CD4-positive, alpha-beta memory T cell (primary cell): ENCODE measurements at regions not wholly inside any gene's neighbourhood (a gene's known extent, or its start where the extent isn't known, plus 50 kb on each side); places are given as distances from the start of the nearest gene placed in this dataset.

Experiments
- CTCF ChIA-PET: fragments of 350-600 bp; sonication (Branson Sonifier 250); formaldehyde crosslinking; loops from one replicate; lab custom pipeline; 2021; ENCODE audit warnings: inconsistent platforms; ENCODE audit not compliant: partially characterized antibody; lab: Charles Lee
- POLR2A ChIA-PET: fragments of 350-600 bp; sonication (Branson Sonifier 250); formaldehyde crosslinking; loops from one replicate; lab custom pipeline; 2021; ENCODE audit not compliant: partially characterized antibody; lab: Charles Lee
- DNase-seq, 5 donors: peaks; one replicate each; pipeline versions ENCODE4 v3.0.0 to v3.0.0-alpha.2; 2020 to 2022; ENCODE audit warnings: mixed read lengths in 1 of 5
- H3K27ac ChIP-seq: one replicate; pipeline ENCODE4 v1.7.0; 2013; ENCODE audit warnings: low read depth, low read length
- H3K27me3 ChIP-seq: 2 replicates; pipeline ENCODE4 v1.7.0; 2013; ENCODE audit warnings: mild to moderate bottlenecking, low read length, moderate library complexity; ENCODE audit not compliant: insufficient read depth
- H3K36me3 ChIP-seq: 2 replicates; pipeline ENCODE4 v1.7.0; 2013; ENCODE audit warnings: mild to moderate bottlenecking, low read length, moderate library complexity; ENCODE audit not compliant: insufficient read depth
- H3K4me1 ChIP-seq: 2 replicates; pipeline ENCODE4 v1.7.0; 2013; ENCODE audit warnings: mild to moderate bottlenecking, low read length, moderate library complexity; ENCODE audit not compliant: insufficient read depth
- H3K4me3 ChIP-seq, 2 donors: one replicate each; pipeline ENCODE4 v1.7.0; 2013; ENCODE audit warnings: low read length in 2 of 2, mild to moderate bottlenecking in 1 of 2
- H3K9me3 ChIP-seq, 2 donors: one replicate each; pipeline ENCODE4 v1.7.0; 2013; ENCODE audit warnings: low read length in 2 of 2, control low read depth in 1 of 2; ENCODE audit not compliant: control insufficient read depth in 1 of 2
- H3K27ac Mint-ChIP-seq, 7 donors: one replicate each; pipeline ENCODE4 v1.8.0; 2020 to 2021; ENCODE audit warnings: mixed read lengths in 7 of 7, mild to moderate bottlenecking in 6 of 7, inconsistent platforms in 3 of 7, moderate library complexity in 3 of 7
- H3K27me3 Mint-ChIP-seq, 2 donors: one replicate each; pipeline ENCODE4 v1.8.0; 2020 to 2021; ENCODE audit warnings: mixed read lengths in 2 of 2
- H3K36me3 Mint-ChIP-seq, 2 donors: one replicate each; pipeline ENCODE4 v1.8.0; 2020 to 2021; ENCODE audit warnings: mixed read lengths in 2 of 2, inconsistent platforms in 1 of 2, mild to moderate bottlenecking in 1 of 2
- H3K4me1 Mint-ChIP-seq, 4 donors: one replicate each; pipeline ENCODE4 v1.8.0; 2020 to 2021; ENCODE audit warnings: mixed read lengths in 4 of 4, mild to moderate bottlenecking in 1 of 4
- H3K4me3 Mint-ChIP-seq, 8 donors: one replicate each; pipeline ENCODE4 v1.8.0; 2020 to 2021; ENCODE audit warnings: mixed read lengths in 8 of 8, mild to moderate bottlenecking in 7 of 8, moderate library complexity in 6 of 8, inconsistent platforms in 3 of 8
- H3K9me3 Mint-ChIP-seq, 8 donors: one replicate each; pipeline ENCODE4 v1.8.0; 2020 to 2021; ENCODE audit warnings: mixed read lengths in 8 of 8, mild to moderate bottlenecking in 5 of 8, inconsistent platforms in 3 of 8, moderate library complexity in 1 of 8
- intact Hi-C: fragments of 100-400 bp; cut with micrococcal nuclease; formaldehyde crosslinking; loops from one replicate; pipeline ENCODE4 v1.15.1; 2023

DNA sequence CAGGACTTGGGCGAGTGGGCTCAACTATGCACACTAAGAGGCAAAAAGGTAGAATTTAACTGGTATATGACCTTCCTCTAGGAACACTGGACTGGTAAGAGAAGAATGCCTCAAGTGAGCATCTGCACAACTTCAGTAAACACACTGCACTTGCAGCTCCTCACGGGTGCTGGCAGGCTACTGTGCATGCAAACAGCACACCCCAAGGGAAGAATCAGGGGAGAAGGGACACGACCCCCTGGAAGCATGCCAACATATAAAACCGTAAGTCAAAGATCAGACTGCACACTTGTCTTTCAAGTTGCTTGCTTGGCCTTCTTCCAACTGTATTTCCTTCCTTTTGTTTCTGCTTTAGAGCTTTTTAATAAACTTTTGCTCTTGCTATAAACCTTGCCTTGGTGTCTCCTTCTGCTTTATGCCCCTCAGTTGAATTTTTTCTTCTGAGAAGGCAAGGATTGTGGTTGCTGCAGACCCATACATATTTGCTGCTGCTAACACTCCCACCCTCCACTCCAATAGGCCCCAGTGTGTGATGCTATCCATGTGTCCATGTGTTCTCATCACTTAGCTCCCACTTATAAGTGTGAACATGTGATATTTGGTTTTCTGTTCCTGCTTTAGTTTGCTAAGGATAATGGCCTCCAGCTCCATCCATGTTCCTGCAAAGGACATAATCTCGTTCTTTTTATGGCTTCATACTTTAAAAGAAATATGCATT lies 263.7 kb upstream of the SPOPL start:
- H3K27ac Mint-ChIP-seq = no peak overlapping the region
- no peaks in the 10 kb centered on the region for H3K36me3 Mint-ChIP-seq
- H3K4me3 Mint-ChIP-seq = no peak overlapping the region
- H3K4me1 Mint-ChIP-seq = no peaks in the 10 kb centered on the region
- POLR2A ChIA-PET = no interaction called here
- intact Hi-C loops = no loop called here
- DNase-seq = no peak
- CTCF ChIA-PET = no interaction called here
- Histone ChIP-seq H3K36me3 (no peaks in the 10 kb centered on the region), H3K9me3 (no peaks in the 10 kb centered on the region), H3K27me3 (no peaks in the 10 kb centered on the region), H3K4me3 (no peak overlapping the region), H3K27ac (no peak overlapping the region), H3K4me1 (no peaks in the 10 kb centered on the region)
- peaks cover 0 to 3% of the 10 kb centered on the region in 2 donors for H3K27me3 Mint-ChIP-seq
- H3K9me3 Mint-ChIP-seq = peaks cover 0 to 11% (median 5%) of the 10 kb centered on the region in 8 donors

DNA sequence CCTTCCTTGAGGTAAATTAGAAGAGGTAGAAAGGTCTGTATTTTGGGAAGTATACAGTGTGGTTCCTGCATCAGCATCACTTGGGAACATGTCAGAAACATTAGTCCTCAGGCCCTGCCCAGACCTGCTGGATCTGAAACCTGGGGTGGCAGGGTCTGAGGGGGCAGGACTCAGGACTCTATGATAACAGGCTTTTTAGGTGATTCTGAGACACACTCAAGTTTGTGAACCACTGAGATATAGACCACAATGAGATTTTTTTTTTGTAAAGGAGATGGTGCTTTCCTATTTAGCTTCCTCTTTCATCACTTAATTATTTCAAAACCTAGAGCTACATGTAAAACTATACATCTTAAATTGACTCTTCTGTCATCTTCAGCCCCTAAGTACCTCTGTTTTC lies 262.7 kb upstream of the SPOPL start:
- DNase-seq = no peak
- Histone ChIP-seq H3K9me3 (no peaks in the 10 kb centered on the region), H3K4me1 (no peaks in the 10 kb centered on the region), H3K36me3 (no peaks in the 10 kb centered on the region), H3K27me3 (no peaks in the 10 kb centered on the region), H3K27ac (no peak overlapping the region), H3K4me3 (no peak overlapping the region)
- no peaks in the 10 kb centered on the region for H3K4me1 Mint-ChIP-seq
- intact Hi-C loops = no loop called here
- H3K27ac Mint-ChIP-seq = no peak overlapping the region
- ChIA-PET POLR2A (no interaction called here), CTCF (no interaction called here)
- H3K4me3 Mint-ChIP-seq = no peak overlapping the region
- H3K9me3 Mint-ChIP-seq = peaks cover 0 to 8% (median 5%) of the 10 kb centered on the region in 8 donors
- no peaks in the 10 kb centered on the region for H3K36me3 Mint-ChIP-seq
- peaks cover 0 to 3% of the 10 kb centered on the region in 2 donors for H3K27me3 Mint-ChIP-seq

DNA sequence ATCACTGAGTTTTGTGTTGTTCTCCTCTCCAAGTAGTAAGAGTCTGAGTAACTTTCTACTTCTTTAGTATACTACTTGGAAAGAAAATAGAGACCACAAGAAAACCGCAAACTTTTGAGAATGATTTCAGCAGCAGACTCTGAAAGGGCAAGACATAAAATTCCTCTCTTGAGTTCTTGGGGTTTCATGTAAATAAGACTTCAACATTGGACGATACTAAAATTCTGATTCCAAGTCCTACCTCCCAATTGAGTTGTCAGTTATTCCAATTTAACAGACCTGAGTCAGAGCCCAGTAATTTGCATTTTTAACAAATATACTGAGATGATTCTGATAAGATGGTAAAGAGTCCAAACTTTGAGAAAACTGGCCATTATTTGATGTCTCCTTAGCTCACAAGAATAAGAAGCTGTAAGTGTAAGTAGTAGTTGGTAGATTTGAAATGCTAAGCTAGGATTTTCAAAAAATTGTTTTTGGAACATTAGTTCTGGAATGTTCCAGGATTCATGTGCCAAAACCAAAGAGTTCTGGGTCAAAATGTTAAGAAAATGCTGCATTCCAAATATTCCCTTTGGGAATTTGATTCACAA lies 261.6 kb upstream of the SPOPL start:
- no peak overlapping the region for H3K27ac ChIP-seq
- POLR2A ChIA-PET = no interaction called here

DNA sequence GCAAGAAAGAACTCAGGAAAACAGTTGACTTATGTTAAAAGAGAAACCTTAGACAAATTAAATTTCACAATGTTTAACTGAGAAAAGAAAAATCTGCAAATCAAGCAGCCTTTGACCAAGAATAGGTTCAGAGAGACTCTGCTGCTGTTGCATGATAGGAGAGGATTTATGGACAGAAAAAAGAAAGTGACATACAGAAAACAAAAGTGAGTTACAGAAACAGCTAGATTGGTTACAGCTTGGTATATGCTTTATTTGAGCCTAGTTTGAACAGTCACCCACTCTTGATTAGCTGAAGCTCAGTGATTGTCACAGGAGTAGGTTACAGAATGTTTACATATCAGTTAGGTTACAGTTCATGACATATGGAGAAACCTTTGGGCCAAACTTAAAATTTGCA lies 258.2 kb upstream of the SPOPL start:
- no peaks in the 10 kb centered on the region for H3K9me3 ChIP-seq
- ChIA-PET CTCF (no interaction called here), POLR2A (no interaction called here)
- no peak for DNase-seq
- Mint-ChIP-seq H3K4me1 (no peaks in the 10 kb centered on the region), H3K27ac (no peak overlapping the region), H3K4me3 (no peak overlapping the region), H3K9me3 (peaks cover 0 to 12% (median 2%) of the 10 kb centered on the region in 8 donors), H3K27me3 (peaks cover 0 to 3% of the 10 kb centered on the region in 2 donors), H3K36me3 (no peaks in the 10 kb centered on the region)
- no peaks in the 10 kb centered on the region for H3K27me3 ChIP-seq
- intact Hi-C loops = no loop called here
- H3K27ac ChIP-seq = no peak overlapping the region
- no peaks in the 10 kb centered on the region for H3K4me1 ChIP-seq
- H3K36me3 ChIP-seq = no peaks in the 10 kb centered on the region
- no peak overlapping the region for H3K4me3 ChIP-seq

More for the DNA sequence above, 261.6 kb upstream of the SPOPL start:
- Mint-ChIP-seq H3K9me3 (peaks cover 0 to 12% (median 5%) of the 10 kb centered on the region in 8 donors), H3K4me3 (no peak overlapping the region), H3K36me3 (no peaks in the 10 kb centered on the region), H3K27ac (no peak overlapping the region), H3K27me3 (peaks cover 0 to 3% of the 10 kb centered on the region in 2 donors), H3K4me1 (no peaks in the 10 kb centered on the region)
- no peaks in the 10 kb centered on the region for H3K27me3 ChIP-seq
- no peaks in the 10 kb centered on the region for H3K9me3 ChIP-seq
- no peaks in the 10 kb centered on the region for H3K36me3 ChIP-seq
- intact Hi-C loops = no loop called here
- H3K4me1 ChIP-seq = no peaks in the 10 kb centered on the region
- CTCF ChIA-PET = no interaction called here
- no peak for DNase-seq
- H3K4me3 ChIP-seq = no peak overlapping the region

DNA sequence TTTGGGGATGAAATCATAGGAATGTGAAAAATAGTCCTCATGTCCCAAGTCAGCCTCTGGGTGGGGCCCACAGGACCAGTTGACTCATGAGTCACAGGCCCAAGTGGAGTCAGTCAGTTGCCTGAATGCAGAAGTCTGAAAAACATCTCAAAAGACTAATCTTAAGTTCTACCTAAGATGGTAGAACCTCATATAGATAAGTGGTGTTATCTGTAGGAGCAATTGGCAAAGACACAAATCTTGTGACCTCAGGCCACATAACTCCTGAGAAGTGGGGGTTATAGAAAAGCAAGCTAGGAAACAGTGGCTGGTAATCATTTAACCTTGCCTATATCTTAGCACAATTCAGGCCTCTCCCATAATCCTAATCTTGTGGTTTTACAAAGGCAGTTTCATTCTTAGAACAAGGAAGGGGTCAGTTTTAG lies 257.1 kb upstream of the SPOPL start:
- ChIA-PET CTCF (no interaction called here), POLR2A (no interaction called here)
- Histone ChIP-seq H3K4me3 (no peak overlapping the region), H3K36me3 (no peaks in the 10 kb centered on the region), H3K27me3 (no peaks in the 10 kb centered on the region), H3K27ac (no peak overlapping the region), H3K4me1 (no peaks in the 10 kb centered on the region), H3K9me3 (no peaks in the 10 kb centered on the region)
- no peak for DNase-seq
- no peak overlapping the region for H3K27ac Mint-ChIP-seq
- H3K4me1 Mint-ChIP-seq = no peaks in the 10 kb centered on the region
- H3K27me3 Mint-ChIP-seq = peaks cover 0 to 3% of the 10 kb centered on the region in 2 donors
- H3K36me3 Mint-ChIP-seq = no peaks in the 10 kb centered on the region
- intact Hi-C loops = no loop called here
- peaks cover 0 to 12% (median 2%) of the 10 kb centered on the region in 8 donors for H3K9me3 Mint-ChIP-seq
- H3K4me3 Mint-ChIP-seq = no peak overlapping the region

DNA sequence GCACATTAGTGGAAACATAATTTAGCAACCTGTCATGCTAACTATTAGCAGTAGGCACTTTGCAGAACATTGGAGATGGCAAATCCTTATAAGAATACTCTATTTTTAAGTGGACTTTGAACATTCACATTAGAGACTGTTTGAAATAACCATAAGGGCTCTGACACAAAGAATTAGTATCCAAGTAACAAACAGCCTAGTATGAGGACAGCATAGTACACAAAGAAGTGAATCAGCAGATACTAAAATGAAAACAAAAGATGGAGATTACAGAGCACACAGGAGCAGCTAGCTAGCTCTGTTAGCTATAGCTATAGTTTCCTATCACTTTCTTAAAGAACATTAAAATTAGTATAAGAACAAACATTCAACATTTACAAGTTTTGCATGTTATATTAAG lies 256.3 kb upstream of the SPOPL start:
- Histone ChIP-seq H3K27me3 (no peaks in the 10 kb centered on the region), H3K4me1 (no peaks in the 10 kb centered on the region), H3K27ac (no peak overlapping the region), H3K9me3 (no peaks in the 10 kb centered on the region), H3K36me3 (no peaks in the 10 kb centered on the region), H3K4me3 (no peak overlapping the region)
- Mint-ChIP-seq H3K9me3 (peaks cover 0 to 12% (median 2%) of the 10 kb centered on the region in 8 donors), H3K4me3 (no peak overlapping the region), H3K4me1 (no peaks in the 10 kb centered on the region), H3K36me3 (no peaks in the 10 kb centered on the region), H3K27ac (no peak overlapping the region), H3K27me3 (peaks cover 0 to 5% of the 10 kb centered on the region in 2 donors)
- no peak for DNase-seq
- POLR2A ChIA-PET = no interaction called here
- CTCF ChIA-PET = no interaction called here
- intact Hi-C loops = no loop called here

DNA sequence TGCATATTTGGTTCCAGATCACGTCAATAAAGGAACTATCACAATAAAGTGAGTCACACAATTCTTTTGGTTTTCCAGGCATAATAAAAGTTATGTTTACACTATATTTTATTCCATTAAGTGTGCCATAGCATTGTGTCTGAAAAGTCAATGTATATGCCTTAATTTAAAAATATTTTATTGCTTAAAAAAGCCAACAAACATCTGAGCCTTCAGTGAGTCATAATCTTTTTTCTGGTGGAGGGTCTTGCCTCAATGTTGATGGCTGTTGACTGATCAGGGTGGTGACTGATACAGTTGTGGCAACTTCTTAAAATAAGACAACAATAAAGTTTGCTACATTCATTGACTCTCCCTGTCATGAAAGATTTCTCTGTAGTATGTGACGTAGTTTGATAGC lies 254.3 kb upstream of the SPOPL start:
- Mint-ChIP-seq H3K27ac (no peak overlapping the region), H3K27me3 (peaks cover 0 to 3% of the 10 kb centered on the region in 2 donors), H3K36me3 (no peaks in the 10 kb centered on the region), H3K4me3 (no peak overlapping the region), H3K9me3 (peaks cover 0 to 8% (median under 1%) of the 10 kb centered on the region in 8 donors), H3K4me1 (no peaks in the 10 kb centered on the region)
- no peak for DNase-seq
- Histone ChIP-seq H3K9me3 (no peaks in the 10 kb centered on the region), H3K36me3 (no peaks in the 10 kb centered on the region), H3K4me3 (no peak overlapping the region), H3K27me3 (no peaks in the 10 kb centered on the region), H3K27ac (no peak overlapping the region), H3K4me1 (no peaks in the 10 kb centered on the region)
- ChIA-PET POLR2A (no interaction called here), CTCF (no interaction called here)
- intact Hi-C loops = no loop called here
